Nephron (organoid): ENCODE measurements at regions not wholly inside any gene's neighbourhood (a gene's known extent, or its start where the extent isn't known, plus 50 kb on each side); places are given as distances from the start of the nearest gene placed in this dataset.

ENCODE experiments used
- H3K27ac Mint-ChIP-seq, 3 experiments: 2 replicates each; pipeline ENCODE4 v1.8.0; 2020; ENCODE audit warnings: mixed read lengths in 3 of 3, mild to moderate bottlenecking in 2 of 3, moderate library complexity in 1 of 3
- H3K27me3 Mint-ChIP-seq: 2 replicates; pipeline ENCODE4 v1.8.0; 2021; ENCODE audit warnings: low read depth, mild to moderate bottlenecking, moderate library complexity, mixed read lengths
- H3K36me3 Mint-ChIP-seq: 2 replicates; pipeline ENCODE4 v1.8.0; 2020; ENCODE audit warnings: low read depth, mixed read lengths
- H3K4me1 Mint-ChIP-seq: 2 replicates; pipeline ENCODE4 v1.8.0; 2020; ENCODE audit warnings: mixed read lengths
- H3K4me3 Mint-ChIP-seq, 3 experiments: 2 replicates each; pipeline ENCODE4 v1.8.0; 2020; ENCODE audit warnings: mild to moderate bottlenecking in 3 of 3, mixed read lengths in 3 of 3, moderate library complexity in 2 of 3
- H3K9me3 Mint-ChIP-seq: 2 replicates; pipeline ENCODE4 v1.8.0; 2020; ENCODE audit warnings: mixed read lengths
- TF ChIP-seq, protein P1 (sequence below), 3 experiments: fragments of 200-600 bp; sonication (generic); IDR thresholded peaks; one replicate each; pipeline ENCODE4 v1.5.0; 2021; ENCODE audit warnings: antibody characterized with exemption in 3 of 3; ENCODE audit not compliant: unreplicated experiment in 3 of 3

GRCh38 chr4:62676962-62677361 lies 1476.8 kb downstream of the ADGRL3 start:
- TF ChIP-seq, protein P1, sequence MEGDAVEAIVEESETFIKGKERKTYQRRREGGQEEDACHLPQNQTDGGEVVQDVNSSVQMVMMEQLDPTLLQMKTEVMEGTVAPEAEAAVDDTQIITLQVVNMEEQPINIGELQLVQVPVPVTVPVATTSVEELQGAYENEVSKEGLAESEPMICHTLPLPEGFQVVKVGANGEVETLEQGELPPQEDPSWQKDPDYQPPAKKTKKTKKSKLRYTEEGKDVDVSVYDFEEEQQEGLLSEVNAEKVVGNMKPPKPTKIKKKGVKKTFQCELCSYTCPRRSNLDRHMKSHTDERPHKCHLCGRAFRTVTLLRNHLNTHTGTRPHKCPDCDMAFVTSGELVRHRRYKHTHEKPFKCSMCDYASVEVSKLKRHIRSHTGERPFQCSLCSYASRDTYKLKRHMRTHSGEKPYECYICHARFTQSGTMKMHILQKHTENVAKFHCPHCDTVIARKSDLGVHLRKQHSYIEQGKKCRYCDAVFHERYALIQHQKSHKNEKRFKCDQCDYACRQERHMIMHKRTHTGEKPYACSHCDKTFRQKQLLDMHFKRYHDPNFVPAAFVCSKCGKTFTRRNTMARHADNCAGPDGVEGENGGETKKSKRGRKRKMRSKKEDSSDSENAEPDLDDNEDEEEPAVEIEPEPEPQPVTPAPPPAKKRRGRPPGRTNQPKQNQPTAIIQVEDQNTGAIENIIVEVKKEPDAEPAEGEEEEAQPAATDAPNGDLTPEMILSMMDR (IDR thresholded peaks at IDR 0.05; ENCODE audit: unreplicated experiment in 3 of 3), result no peak
- Mint-ChIP-seq H3K27ac (no peak overlapping the region), H3K27me3 (no peaks in the 10 kb centered on the region), H3K4me1 (no peaks in the 10 kb centered on the region), H3K4me3 (no peak overlapping the region), H3K36me3 (no peaks in the 10 kb centered on the region), H3K9me3 (peaks cover 9% of the 10 kb centered on the region)

DNA sequence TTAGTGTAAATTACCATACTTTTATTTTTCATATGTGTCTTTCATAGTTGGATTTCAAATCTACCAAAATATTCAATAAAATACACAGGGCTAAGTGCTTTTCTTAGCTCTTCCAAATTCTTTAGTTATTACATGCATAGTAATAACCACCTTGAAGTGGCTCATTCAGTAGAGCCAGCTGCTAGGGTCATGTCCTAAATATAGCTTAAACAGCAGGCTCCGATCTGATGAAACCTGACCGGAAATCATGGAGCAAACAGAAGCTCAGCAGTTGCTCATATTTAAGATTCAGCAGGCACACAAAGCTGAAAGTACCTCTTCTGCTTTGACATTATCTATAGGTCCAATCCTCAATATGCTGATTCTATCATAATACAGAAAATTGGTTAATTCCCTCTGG lies 1470.4 kb downstream of the ADGRL3 start:
- no peak overlapping the region for H3K4me3 Mint-ChIP-seq
- peak overlapping the region; percentile 43 to 52 (median 47) for H3K27ac Mint-ChIP-seq
- TF ChIP-seq, protein P1 (IDR thresholded peaks at IDR 0.05; ENCODE audit: unreplicated experiment in 3 of 3), result no peak
- H3K4me1 Mint-ChIP-seq, result peaks cover 8% of the 10 kb centered on the region
- H3K9me3 Mint-ChIP-seq, result peaks cover 5% of the 10 kb centered on the region
- no peaks in the 10 kb centered on the region for H3K27me3 Mint-ChIP-seq
- H3K36me3 Mint-ChIP-seq, result no peaks in the 10 kb centered on the region

DNA sequence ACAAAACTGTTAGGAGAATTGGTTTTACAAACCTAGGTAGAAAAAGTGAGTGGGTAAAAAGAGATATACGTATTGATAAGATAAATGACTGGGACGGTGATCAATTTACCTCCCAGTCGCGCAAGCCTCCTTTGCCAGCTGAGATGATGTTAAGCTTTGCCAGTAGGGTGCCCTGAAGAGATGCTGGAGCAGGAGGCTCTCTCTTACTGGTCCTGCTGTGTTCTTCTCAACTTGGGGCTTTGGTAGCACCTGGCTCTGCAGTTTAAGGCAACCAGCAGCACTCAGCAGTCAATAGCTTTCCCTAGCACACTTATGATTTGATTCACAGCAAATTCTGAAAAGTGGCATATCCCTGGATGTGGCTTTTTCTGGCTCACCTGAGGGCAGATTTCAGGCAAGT lies 1461.7 kb downstream of the ADGRL3 start:
- peaks cover 3% of the 10 kb centered on the region for H3K9me3 Mint-ChIP-seq
- no peaks in the 10 kb centered on the region for H3K36me3 Mint-ChIP-seq
- TF ChIP-seq, protein P1 (IDR thresholded peaks at IDR 0.05; ENCODE audit: unreplicated experiment in 3 of 3), result no peak
- H3K27me3 Mint-ChIP-seq, result peaks cover 8% of the 10 kb centered on the region
- no peak overlapping the region for H3K4me3 Mint-ChIP-seq
- no peaks in the 10 kb centered on the region for H3K4me1 Mint-ChIP-seq
- H3K27ac Mint-ChIP-seq, result no peak overlapping the region

GRCh38 chr4:62656006-62656405 lies 1455.9 kb downstream of the ADGRL3 start:
- no peaks in the 10 kb centered on the region for H3K4me1 Mint-ChIP-seq
- H3K36me3 Mint-ChIP-seq, result no peaks in the 10 kb centered on the region
- H3K27me3 Mint-ChIP-seq, result no peaks in the 10 kb centered on the region
- H3K27ac Mint-ChIP-seq, result no peak overlapping the region
- H3K9me3 Mint-ChIP-seq, result no peaks in the 10 kb centered on the region
- TF ChIP-seq, protein P1 (IDR thresholded peaks at IDR 0.05; ENCODE audit: unreplicated experiment in 3 of 3), result no peak
- no peak overlapping the region for H3K4me3 Mint-ChIP-seq

DNA sequence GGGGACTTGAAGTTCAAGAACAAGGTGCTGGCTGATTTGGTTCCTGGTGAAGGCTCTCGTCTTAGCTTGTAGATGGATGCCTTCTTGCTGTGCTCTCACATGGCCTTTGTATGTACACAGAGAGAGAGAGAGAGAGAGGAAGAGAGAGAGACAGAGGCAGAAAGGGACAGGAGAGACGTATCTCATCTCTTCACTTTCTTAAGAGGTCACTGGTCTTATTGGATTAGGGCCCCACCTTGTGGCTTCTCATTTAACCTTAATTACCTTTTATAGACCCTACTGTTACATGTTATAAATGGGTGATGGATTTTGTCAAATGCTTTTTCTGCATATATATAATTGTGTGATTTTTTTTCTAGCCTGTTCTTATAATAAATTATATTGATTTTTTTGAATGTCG lies 1444.2 kb downstream of the ADGRL3 start:
- no peaks in the 10 kb centered on the region for H3K4me1 Mint-ChIP-seq
- H3K27me3 Mint-ChIP-seq, result no peaks in the 10 kb centered on the region
- TF ChIP-seq, protein P1 (IDR thresholded peaks at IDR 0.05; ENCODE audit: unreplicated experiment in 3 of 3), result peak in 1 of 3 experiments; percentile 47
- H3K36me3 Mint-ChIP-seq, result no peaks in the 10 kb centered on the region
- H3K27ac Mint-ChIP-seq, result no peak overlapping the region
- H3K4me3 Mint-ChIP-seq, result no peak overlapping the region
- no peaks in the 10 kb centered on the region for H3K9me3 Mint-ChIP-seq

DNA sequence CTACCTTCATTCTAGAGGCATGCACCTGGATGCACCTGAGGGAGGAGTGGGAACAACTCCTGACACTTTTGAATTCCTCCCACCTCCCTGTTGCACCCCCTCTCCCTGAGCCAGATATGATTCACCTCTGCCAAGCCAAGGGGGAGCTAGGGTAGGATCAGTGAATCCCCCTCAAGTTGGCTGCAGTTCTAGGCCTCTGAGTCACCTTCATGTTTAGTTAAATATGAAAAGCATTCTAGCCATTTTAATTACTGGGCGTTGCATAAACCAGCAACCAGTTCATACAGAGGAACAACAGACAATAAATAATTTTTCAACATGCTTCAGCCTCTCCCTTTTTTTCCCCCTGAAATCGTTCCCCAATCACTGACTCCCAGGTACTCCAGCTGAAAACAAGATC lies 1440.2 kb downstream of the ADGRL3 start:
- H3K4me1 Mint-ChIP-seq, result no peaks in the 10 kb centered on the region
- no peaks in the 10 kb centered on the region for H3K27me3 Mint-ChIP-seq
- TF ChIP-seq, protein P1 (IDR thresholded peaks at IDR 0.05; ENCODE audit: unreplicated experiment in 3 of 3), result no peak
- no peaks in the 10 kb centered on the region for H3K36me3 Mint-ChIP-seq
- no peak overlapping the region for H3K4me3 Mint-ChIP-seq
- H3K27ac Mint-ChIP-seq, result no peak overlapping the region
- H3K9me3 Mint-ChIP-seq, result no peaks in the 10 kb centered on the region
